Limb (tissue), 2 donors: ENCODE measurements at regions not wholly inside any gene's neighbourhood (a gene's known extent, or its start where the extent isn't known, plus 50 kb on each side); places are given as distances from the start of the nearest gene placed in this dataset.
"Not testable (repeated sequence)": the region's sequence is repeated elsewhere in the genome, so short reads cannot be mapped to it uniquely, and the experiment has no call there.

Experiments
- DNase-seq, 2 donors: peaks; one replicate each; pipeline ENCODE4 v3.0.0-alpha.2; 2016; ENCODE audit errors: extremely low spot score in 2 of 2

GRCh38 chr4:184335520-184335919 is 117.8 kb upstream of the ENPP6 start:
- DNase-seq, result no peak

- not testable (repeated sequence) for DNase-seq
Measured at GRCh38 chr4:184333446-184333845, 115.8 kb upstream of the ENPP6 start.

- no peak for DNase-seq
Measured at GRCh38 chr4:184331268-184331995, 113.8 kb upstream of the ENPP6 start.

DNA sequence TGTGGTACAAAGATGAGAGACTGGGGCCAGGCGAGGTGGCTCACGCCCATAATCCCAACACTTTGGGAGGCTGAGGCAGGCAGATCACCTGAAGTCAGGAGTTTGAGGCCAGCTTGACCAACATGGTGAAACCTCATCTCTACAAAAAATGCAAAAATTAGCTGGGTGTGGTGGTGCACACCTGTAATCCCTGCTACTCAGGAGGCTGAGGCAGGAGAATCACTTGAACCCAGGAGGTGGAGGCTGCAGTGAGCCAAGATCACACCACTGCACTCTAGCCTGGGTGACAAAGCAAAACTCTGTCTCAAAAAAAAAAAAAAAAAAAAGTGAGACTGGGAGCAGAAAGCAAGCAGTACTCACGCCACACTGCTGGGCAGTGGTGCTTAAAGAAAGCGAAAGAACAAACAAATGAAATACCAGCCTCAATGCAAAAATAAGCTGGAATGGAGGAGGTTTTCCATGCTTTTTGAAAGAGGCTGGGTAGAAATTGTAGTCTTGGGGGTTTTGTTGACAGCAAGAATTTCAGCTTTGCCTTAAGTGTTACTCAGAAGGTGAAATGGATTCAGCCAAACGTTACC is 112.9 kb upstream of the ENPP6 start:
- not testable (repeated sequence) for DNase-seq

DNA sequence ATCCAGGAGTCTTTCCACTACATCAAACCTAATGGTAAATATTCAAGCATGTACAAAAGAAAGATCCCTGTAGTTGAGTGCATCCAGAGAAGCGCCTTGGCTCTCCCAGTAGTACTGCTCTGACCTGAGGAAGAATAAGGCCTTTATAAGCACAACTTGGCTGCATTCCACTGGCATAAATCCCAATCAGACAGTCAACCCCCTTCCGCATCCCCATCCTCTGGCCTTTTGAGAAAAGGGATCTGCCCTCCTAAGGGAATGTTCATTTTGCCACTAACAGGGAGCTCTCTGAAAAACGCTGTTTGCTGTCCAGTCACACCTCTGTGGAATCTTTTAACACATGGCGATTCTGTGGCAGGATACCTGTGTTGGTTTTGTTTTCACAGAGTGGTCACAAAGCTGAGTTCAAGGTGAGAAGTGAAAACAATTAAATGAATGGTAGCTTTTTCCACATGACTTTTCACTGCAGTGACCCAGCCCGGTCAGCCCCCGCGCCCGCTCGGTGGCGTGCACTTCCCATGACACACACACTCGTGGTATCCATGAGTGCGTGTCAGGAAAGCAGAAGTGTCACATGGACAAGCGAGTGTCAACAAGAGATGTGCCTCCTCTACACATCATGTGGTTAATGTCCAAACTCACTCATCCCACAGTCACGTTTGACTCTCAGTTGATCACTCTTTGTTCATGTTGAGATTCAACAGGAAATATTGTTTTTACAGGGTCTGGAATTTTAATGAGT is 112.2 kb upstream of the ENPP6 start:
- DNase-seq, result no peak

GRCh38 chr4:184329235-184329634 is 111.6 kb upstream of the ENPP6 start:
- DNase-seq, result no peak

GRCh38 chr4:184328022-184328736 is 110.5 kb upstream of the ENPP6 start:
- no peak for DNase-seq

- no peak for DNase-seq
Measured at GRCh38 chr4:184324939-184325477, 107.3 kb upstream of the ENPP6 start.

DNA sequence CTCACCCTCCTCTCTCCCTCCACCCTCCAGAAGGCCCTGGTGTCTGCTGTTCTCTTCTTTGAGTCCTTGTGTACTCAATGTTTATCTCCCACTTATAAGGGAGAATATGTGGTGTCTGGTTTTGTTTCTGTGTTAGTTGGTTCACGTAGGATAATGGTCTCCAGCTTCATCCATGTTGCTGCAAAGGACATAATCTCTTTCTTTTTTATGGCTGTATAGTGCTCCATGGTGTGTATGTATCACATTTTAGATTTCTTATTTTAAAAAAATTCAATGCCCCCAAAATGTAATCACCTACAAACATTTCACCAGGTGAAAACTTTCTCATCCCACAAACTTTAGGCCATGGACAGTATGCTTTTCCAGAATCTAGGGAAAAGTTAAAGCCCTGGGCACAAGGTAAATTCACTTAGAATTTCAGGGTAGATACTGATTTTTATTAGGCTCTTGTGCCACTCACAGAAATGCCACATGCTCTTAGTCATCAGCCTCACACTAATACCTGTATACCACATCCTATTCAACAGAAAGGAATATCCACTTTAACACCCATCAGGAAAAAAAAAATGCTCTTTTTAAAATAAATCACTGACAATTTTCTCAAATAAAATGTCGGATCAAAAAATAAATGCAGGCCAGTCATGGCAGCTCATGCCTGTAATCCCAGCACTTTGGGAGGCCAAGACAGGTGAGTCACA is 104.8 kb upstream of the ENPP6 start:
- no peak for DNase-seq

DNA sequence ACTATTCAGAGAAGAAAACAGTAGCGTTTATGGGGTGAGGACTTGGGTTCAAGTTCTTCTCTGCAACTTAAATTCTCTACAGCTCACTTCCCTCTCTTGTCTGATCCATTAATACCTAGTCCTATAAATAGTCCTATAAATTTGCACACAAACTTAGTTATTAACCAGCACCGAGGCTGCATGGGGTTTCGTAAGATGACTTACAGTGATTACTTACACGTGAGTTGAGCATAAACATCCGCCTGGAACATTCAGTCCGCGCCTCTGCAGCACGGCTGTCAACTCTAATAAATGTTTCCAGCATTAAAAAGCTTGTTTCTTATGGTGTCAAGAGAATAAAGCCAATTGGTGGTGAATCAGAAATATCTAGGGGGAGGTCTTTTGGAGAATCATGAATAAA is 103.0 kb upstream of the ENPP6 start:
- DNase-seq, result no peak

GRCh38 chr4:184318852-184319251 is 101.2 kb upstream of the ENPP6 start:
- no peak for DNase-seq

DNA sequence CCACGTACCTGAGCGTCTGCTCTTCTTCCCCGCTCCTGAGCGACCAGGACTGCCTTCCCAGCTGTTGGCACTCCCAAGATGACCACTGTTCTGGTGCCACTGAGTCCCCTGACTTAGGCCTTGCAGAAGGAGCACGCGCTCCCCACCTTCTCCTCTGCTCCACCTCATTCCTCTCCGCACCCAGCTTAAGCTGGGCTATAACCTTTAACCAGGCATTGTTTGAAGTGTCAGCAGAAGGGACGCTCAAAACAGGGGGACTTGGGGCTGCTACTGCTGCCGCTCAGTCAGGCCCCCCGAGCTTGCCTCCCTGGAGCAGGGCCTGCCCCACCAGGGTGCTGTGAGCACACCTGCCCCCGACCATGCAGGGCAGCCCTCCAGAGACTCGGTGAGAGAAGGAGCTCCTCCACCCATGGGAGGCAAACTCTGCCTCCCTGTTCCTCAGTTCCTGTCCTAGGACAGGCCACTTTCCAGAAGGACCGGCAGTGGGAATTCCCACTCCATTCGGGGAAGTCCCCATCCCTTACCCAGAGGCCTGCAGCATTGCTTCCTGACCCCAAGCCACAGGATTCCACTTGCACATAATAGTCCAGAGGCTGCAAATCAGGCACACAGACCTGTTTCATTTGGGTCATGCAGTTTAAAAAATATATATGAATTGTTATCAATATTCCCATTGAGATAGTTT is 99.7 kb upstream of the ENPP6 start:
- DNase-seq, result no peak

DNA sequence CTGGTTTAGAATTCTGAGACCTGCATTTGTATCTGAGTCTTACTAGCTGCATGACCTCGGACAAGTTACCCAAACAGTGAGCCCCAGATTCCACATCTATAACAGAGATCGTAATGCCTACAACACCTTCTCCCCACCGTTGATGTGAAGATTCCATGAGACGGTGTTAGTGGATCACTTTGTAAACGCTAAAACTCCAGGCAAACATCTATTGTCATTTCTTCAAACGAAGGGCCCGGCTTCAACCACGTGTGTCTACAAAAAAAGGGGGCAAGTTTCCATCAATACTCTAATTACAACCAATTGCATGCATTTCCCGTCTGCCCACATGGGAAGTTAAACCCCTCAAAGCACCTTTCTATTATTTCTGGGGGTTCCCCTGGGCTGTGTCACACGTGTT is 99.1 kb upstream of the ENPP6 start:
- no peak for DNase-seq

DNA sequence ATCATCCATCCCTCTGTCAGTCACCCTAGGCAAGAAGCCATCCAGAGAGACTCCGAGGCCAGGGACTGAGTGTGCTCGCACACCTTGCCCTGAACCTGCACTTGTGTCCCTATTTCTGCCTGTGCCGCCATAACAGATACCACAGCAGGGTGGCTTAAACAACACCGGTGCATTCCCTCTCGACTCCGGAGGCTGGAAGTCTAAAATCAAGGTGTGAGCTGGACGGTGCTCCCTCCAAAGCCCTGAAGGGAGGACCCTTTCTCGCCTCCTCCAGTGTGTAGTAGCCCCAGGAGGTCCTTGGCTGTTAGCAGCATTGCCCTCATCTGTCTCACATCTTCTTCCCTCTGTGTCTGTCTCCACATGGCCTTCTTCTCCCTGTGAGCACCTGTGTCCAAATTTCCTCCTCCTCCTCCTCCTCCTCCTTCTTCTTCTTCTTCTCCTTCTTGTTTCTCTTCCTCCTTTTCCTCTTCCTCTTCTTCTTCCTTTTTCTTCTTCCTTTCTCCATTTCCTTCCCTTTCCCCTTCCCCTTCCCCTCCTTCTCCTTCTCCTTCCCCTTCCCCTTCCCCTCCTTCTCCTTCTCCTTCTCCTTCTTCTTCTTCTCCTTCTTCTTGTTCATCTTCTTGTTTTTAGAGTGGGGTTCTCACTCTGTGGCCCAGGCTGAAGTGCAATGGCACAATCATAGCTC is 98.1 kb upstream of the ENPP6 start:
- DNase-seq, result no peak

DNA sequence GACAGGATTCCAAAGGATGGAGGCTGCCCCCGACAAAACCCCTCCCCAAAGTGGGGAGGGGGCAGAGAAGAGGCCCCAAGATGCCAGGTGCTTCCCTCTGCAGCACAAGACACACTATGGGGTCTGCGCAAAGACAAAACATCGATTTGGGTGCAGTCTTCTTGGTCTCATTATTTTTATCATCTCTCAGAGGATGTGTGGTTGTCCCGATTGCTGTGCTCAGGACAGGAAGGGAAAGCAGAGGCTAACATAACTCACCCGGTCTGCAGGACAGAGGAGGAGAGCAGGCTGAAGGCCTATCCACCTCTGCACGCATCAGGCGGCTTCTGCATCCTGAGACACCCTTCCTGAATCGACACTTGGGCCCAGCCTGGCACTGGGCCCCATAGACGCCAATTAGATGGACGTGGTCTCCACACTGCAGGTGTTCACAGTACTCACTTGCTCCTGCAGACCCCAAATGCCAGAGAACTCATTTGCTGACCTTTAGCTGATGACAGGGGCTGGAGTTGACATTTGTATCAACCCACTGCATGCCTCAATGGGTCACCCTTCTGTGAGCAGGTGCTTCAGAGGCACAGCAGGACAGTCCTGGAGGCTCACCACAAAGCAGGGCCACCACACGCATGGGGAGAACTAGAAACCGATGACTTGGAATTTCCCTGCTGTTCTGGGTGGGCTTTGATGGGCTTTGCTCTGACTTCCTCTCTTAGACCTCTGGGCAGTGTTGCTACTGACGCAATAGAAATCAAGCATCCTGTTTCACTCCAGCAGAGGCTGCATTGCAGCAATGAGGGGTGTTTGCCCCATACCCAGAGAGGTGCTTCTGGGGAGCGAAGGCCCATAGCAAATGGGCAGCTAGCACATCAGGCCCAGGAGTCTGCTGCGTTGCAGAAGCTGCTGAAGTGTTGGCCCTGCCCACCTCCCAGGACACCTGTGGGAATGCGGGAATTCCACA is 96.3 kb upstream of the ENPP6 start:
- no peak for DNase-seq

GRCh38 chr4:184313058-184313581 is 95.4 kb upstream of the ENPP6 start:
- no peak for DNase-seq

- DNase-seq, result no peak
Measured at GRCh38 chr4:184312126-184312525, 94.5 kb upstream of the ENPP6 start.

GRCh38 chr4:184310881-184311709 is 93.4 kb upstream of the ENPP6 start:
- no peak for DNase-seq
